Left lung (tissue), 4 donors: ENCODE measurements at regions not wholly inside any gene's neighbourhood (a gene's known extent, or its start where the extent isn't known, plus 50 kb on each side); places are given as distances from the start of the nearest gene placed in this dataset.
A peak's percentile ranks its signal among the peaks of the same experiment; 100 is the strongest.

Experiments used
- ATAC-seq: fragments of 200-7000 bp; cut with Tn5 transposase; one replicate; pipeline ENCODE4 v1.9.1; 2020; ENCODE audit warnings: moderate library complexity
- DNase-seq, 4 donors: peaks; one replicate each; pipeline ENCODE4 v3.0.0-alpha.2; 2013 to 2020
- H3K27ac ChIP-seq, 2 donors: fragments of 200-600 bp; sonication (generic) in 1 of 2; one replicate each; pipeline versions ENCODE4 v1.5.0 to v1.8.0; 2020 to 2021
- H3K27me3 ChIP-seq, 2 donors: fragments of 200-600 bp; sonication (generic) in 1 of 2; one replicate each; pipeline versions ENCODE4 v1.5.0 to v1.8.0; 2020 to 2021
- H3K36me3 ChIP-seq, 2 donors: fragments of 200-600 bp; sonication (generic) in 1 of 2; one replicate each; pipeline versions ENCODE4 v1.5.0 to v1.8.0; 2020 to 2021
- H3K4me1 ChIP-seq, 2 donors: fragments of 200-600 bp; one replicate each; pipeline ENCODE4 v1.8.0; 2021
- H3K4me3 ChIP-seq, 2 donors: fragments of 200-600 bp; sonication (generic) in 1 of 2; one replicate each; pipeline versions ENCODE4 v1.5.0 to v1.8.0; 2020 to 2021; ENCODE audit warnings: mild to moderate bottlenecking in 1 of 2
- H3K9me3 ChIP-seq, 2 donors: fragments of 200-600 bp; sonication (generic) in 1 of 2; one replicate each; pipeline versions ENCODE4 v1.5.0 to v1.8.0; 2020 to 2021
- CTCF ChIP-seq, 2 donors: fragments of 200-600 bp; sonication (generic) in 1 of 2; IDR thresholded peaks; one replicate each; pipeline versions ENCODE4 v1.5.0 to v1.8.0; 2021; ENCODE audit warnings: antibody characterized with exemption in 2 of 2
- intact Hi-C, 2 donors: fragments of 100-400 bp; cut with DNase I; formaldehyde crosslinking; loops; one replicate each; pipeline versions ENCODE4 v1.11.2 to v1.14.2; 2022
- donor health status: DM: no; HTN: yes; CAD: no.
- donor health status: DM: no; HTN: no; CAD: no.

GRCh38 chr18:11215216-11215615, 65.8 kb upstream of the PIEZO2 start:
- H3K27ac ChIP-seq = no peak overlapping the region
- no peak overlapping the region for H3K4me3 ChIP-seq
- H3K36me3 ChIP-seq = no peaks in the 10 kb centered on the region
- ATAC-seq (no peak), DNase-seq (peak in 2 of 4 donors; percentile 8 to 30)
- no peak for TF ChIP-seq CTCF (IDR thresholded peaks at IDR 0.05)
- no peaks in the 10 kb centered on the region for H3K4me1 ChIP-seq
- no peaks in the 10 kb centered on the region for H3K27me3 ChIP-seq
- intact Hi-C loops = no loop called here
- no peaks in the 10 kb centered on the region for H3K9me3 ChIP-seq

GRCh38 chr18:11204020-11204419, 54.7 kb upstream of the PIEZO2 start:
- Histone ChIP-seq H3K4me1 (no peaks in the 10 kb centered on the region), H3K4me3 (no peak overlapping the region), H3K9me3 (no peaks in the 10 kb centered on the region), H3K36me3 (no peaks in the 10 kb centered on the region), H3K27me3 (no peaks in the 10 kb centered on the region), H3K27ac (no peak overlapping the region)
- no peak for ATAC-seq
- no peak for TF ChIP-seq CTCF (IDR thresholded peaks at IDR 0.05)
- intact Hi-C loops = no loop called here
- no peak for DNase-seq

- Histone ChIP-seq H3K9me3 (no peaks in the 10 kb centered on the region), H3K4me1 (no peaks in the 10 kb centered on the region), H3K4me3 (no peak overlapping the region), H3K27ac (no peak overlapping the region), H3K36me3 (no peaks in the 10 kb centered on the region), H3K27me3 (no peaks in the 10 kb centered on the region)
- DNase-seq (no peak), ATAC-seq (no peak)
- intact Hi-C loops = no loop called here
- no peak for TF ChIP-seq CTCF (IDR thresholded peaks at IDR 0.05)
Observed at GRCh38 chr18:11199477-11199876, 50.1 kb upstream of the PIEZO2 start.
